NCI-H748 (cell line): ENCODE measurements at regions not wholly inside any gene's neighbourhood (a gene's known extent, or its start where the extent isn't known, plus 50 kb on each side); places are given as distances from the start of the nearest gene placed in this dataset.

Experiments
- DNase-seq: peaks from one replicate; lab custom pipeline; 2025; ENCODE audit not compliant: unreplicated experiment; lab: John Stamatoyannopoulos, UW

DNA sequence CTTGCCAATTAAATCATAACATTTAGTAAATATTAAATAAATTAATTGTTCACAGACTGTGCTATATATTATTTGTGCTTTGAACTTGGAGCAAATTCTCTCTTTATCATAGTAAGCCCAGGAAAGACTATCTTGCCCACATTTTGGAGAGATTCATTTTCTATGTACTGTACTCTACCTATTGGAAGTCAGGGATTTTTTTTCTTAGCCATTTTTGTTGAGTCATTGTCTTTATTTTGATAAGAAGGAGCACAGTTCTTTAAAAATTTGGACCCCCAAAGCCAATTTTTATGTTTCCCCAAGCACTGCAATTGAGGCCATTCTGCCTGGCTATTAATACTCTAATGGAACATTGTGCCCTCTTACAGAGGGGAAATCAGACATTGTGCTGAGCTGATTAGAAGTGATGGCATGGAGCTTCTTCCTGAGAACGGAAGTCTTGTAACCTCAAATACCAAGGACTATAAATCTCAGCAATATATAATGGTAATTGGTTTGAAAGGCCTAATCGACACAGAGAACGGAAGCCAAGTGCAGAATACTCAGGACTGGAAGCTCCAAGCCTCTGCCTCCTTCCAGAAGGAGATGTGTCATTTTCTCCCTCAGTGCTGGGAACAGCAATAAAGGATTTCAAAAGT is 188.8 kb upstream of the PAPPA start:
- DNase-seq = no peak

GRCh38 chr9:115966660-115967059 is 186.9 kb upstream of the PAPPA start:
- DNase-seq = no peak

GRCh38 chr9:115969096-115969495 is 184.5 kb upstream of the PAPPA start:
- no peak for DNase-seq

GRCh38 chr9:115972362-115972761 is 181.2 kb upstream of the PAPPA start:
- DNase-seq = no peak

GRCh38 chr9:115972843-115973595 is 180.6 kb upstream of the PAPPA start:
- no peak for DNase-seq

DNA sequence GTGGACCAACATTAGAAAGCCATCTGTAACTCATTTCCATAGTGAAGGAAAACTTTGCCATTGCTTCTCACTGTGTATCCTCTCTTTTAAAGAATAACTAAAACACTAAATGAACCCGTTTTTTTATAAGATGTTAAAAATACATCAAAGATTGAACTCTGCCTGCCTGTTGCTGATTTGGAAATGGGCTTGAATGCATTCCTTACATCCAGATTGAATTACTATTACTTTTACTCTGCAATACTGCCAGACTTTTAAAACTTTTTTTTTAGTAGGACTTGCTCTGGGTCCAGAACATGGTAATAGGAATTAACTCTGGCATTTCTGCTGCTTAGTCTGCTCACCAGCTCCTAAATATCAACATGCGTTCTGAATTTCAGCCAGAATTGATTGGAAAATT is 176.8 kb upstream of the PAPPA start:
- no peak for DNase-seq

GRCh38 chr9:115978091-115978490 is 175.5 kb upstream of the PAPPA start:
- no peak for DNase-seq

GRCh38 chr9:115978659-115979096 is 174.9 kb upstream of the PAPPA start:
- DNase-seq = no peak

GRCh38 chr9:115980054-115980453 is 173.5 kb upstream of the PAPPA start:
- no peak for DNase-seq

- no peak for DNase-seq
Observed at GRCh38 chr9:115980502-115980901, 173.1 kb upstream of the PAPPA start.

DNA sequence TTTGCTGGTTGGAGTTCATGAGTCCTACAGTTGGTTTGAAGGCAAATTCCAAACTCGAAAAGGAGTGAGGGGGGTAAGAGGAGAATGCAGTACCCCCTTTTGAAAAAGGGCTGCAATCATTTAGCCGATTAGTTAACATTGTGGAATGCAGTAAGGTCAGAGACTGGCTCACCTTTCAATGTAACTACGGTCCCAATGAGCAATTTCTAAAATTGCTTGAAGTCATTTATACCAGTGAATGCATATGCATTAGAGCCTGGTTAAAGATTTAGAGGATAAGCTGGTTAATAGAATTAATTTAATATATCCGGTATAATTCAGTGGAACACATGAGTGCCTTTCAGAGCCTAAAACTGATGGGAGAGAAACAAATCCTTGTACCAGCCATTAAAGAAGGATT is 172.6 kb upstream of the PAPPA start:
- DNase-seq = no peak

DNA sequence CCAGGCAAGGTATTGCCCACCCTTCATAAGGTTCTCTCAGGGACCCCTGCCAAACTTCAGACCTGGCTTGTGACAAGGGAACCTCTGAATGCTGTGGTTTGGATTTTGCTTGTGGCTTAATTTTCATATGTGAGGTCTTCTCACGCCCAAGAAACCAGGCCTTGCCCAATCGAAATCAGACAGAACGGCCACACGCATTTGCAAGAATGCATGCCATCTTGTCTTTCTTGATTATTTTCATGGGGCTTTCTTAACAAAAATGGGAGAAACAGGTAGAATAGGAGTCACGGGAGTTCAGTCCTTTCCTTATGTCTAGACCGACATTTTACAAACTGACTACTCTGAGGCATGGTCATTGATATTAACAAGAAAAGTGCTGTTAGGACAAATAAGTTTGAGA is 170.2 kb upstream of the PAPPA start:
- no peak for DNase-seq

DNA sequence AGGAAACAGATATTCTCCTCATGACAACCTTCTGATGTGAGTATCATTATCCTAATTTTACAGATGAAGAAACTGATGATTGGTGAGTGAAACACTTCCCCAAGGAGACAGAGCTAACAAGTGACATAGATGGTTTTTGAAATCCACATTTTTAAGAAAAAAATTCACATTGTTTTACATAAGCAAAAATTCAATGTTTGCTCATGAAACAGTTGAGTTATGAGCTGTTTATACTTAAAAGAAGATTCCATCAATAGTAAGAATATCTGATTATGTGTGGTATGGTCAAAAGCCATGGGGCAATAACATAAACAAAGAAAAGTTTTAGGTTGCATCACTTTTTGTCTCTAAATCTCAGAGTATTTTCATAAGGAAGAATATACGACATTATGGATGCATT is 167.9 kb upstream of the PAPPA start:
- no peak for DNase-seq

GRCh38 chr9:115986508-115986907 is 167.1 kb upstream of the PAPPA start:
- DNase-seq = no peak

DNA sequence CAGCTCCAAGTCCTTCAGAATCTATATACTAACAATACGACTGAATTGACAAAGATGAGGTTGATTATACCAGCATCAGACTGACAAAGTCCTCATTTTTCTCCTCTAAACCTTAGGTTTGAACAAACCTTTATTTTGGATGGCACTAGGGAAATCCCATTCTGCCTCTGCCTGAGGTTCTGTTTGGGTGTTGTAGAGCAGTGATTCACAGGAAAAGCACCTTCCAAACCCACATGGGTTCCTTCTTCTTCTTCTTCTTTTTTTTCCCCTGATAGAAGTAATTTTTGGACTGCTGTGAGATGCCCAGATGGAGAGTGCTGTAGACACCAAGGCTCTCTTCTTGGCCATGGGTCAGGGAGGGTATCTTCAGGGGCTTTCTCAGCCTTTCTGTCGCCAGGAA is 164.9 kb upstream of the PAPPA start:
- no peak for DNase-seq

- no peak for DNase-seq
Observed at GRCh38 chr9:115989831-115990230, 163.8 kb upstream of the PAPPA start.

DNA sequence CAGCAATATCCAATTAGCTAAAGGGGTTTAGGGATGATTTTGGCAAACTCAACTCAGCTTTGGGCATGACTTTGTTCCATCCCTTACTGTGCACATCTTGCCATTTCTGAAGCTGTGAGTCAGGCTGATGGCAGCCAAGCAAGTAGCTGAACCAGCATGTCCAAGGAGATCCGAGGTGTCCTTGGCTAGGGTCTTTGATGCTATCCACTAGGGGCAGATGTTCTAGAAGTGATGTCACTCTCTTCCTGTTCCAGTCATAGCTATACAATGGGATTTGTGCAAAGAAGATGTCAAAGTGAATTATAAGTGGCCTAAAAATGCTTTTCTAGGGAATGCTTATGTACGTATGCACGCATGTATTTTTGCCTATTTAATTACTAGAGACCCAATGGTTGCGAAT is 160.8 kb upstream of the PAPPA start:
- no peak for DNase-seq

DNA sequence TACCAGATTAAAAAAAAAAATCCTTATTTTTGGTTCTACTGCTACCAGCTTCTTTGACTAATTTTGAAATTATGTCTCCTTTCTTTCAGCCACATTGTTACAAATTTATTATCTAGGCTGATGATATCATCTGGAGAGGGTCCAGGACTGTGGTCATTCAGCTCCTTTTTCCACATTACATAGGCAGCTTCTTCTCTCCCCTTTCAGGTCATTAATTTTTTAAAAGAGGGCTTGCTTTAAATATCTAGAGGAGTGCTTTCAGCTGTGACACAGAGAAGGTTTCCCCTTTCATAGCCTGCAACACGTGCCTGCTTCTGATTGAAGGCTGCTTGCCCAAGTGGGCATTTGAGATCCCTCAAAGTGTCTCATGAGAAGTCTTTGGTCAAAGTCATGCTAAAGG is 155.7 kb upstream of the PAPPA start:
- no peak for DNase-seq

DNA sequence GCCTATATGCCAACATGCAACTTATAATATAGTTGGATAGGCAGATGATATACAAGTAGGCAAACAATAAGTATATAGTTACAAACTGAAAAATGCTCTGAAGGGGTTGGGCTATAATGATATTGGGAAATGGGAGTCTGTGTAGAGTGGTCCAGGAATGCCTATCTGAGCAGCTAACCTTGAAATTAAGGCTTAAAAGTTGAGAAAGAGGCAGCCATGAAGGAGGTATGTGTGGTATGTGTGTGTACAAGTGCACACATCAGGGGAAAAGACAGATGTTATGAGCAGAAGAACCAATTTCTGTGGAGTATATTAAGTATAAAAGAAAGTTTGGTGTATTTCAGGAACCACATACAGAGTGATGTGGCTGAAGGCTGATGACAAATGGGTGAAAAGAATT is 154.9 kb upstream of the PAPPA start:
- no peak for DNase-seq

GRCh38 chr9:115999498-115999897 is 154.1 kb upstream of the PAPPA start:
- no peak for DNase-seq

DNA sequence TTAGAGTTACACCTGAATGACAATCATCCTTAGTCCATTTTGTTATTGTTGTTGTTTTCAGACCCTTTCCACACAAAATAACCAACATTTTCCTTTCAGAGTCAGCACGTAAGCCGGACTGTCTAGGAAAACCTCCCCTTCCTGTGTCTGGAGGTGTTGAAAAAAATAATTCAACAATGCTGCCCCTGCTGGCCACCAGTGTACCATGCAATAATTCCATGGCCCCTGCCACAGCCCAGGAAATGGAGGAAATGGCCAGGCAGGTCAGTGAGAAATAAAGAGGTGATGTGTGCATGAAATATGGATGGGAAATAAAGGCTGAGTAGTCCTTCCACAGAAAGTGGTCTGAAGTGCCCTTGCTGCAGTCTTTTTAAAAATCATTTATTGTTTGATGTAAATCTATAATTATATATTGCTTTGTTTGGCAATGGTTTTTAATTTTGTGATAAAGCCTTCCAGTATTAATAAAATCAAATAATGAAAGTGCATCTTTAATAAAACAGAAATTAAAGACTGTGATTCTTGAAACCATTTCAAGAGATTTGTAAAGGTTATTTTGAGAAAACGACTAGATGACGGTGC is 152.8 kb upstream of the PAPPA start:
- peak; percentile 53 for DNase-seq

DNA sequence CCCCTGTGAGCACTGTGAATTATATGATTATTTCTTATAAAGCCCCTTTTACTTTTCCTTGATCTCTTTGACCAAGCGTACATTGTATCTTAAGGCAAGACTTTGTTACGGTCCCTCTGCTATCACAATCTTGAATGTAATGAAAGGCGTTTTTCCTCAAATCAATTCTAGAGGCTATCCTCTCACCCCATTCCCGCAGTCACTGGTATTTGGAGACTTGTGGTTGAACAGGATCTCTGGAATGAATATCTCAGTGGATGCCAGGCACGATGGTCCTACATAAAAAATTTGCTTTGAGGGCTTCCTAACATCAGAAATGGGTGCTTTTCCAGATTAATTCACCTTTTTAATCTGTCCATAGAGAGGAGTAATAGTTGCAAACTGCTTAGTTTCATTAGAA is 151.4 kb upstream of the PAPPA start:
- DNase-seq = no peak
